HG02623 (cell line): ENCODE measurements at regions not wholly inside any gene's neighbourhood (a gene's known extent, or its start where the extent isn't known, plus 50 kb on each side); places are given as distances from the start of the nearest gene placed in this dataset.

Experiments
- ATAC-seq: cut with Tn5 transposase; IDR thresholded peaks from one replicate; pipeline ENCODE4 v1.9.1; 2021; ENCODE audit warnings: moderate library complexity; ENCODE audit not compliant: unreplicated experiment

GRCh38 chr9:116058421-116058820 lies 95.2 kb upstream of the PAPPA start:
- no peak for ATAC-seq

- no peak for ATAC-seq
Observed at GRCh38 chr9:116059466-116059865, 94.1 kb upstream of the PAPPA start.

GRCh38 chr9:116060631-116061030 lies 93.0 kb upstream of the PAPPA start:
- no peak for ATAC-seq

GRCh38 chr9:116061546-116062205 lies 91.9 kb upstream of the PAPPA start:
- no peak for ATAC-seq

- no peak for ATAC-seq
Observed at GRCh38 chr9:116062206-116062550, 91.4 kb upstream of the PAPPA start.

GRCh38 chr9:116064970-116065369 lies 88.6 kb upstream of the PAPPA start:
- no peak for ATAC-seq

- no peak for ATAC-seq
Observed at GRCh38 chr9:116066221-116066620, 87.4 kb upstream of the PAPPA start.

- ATAC-seq = no peak
Observed at GRCh38 chr9:116067566-116067965, 86.0 kb upstream of the PAPPA start.

- no peak for ATAC-seq
Observed at GRCh38 chr9:116070256-116070914, 83.2 kb upstream of the PAPPA start.

GRCh38 chr9:116072046-116072445 lies 81.5 kb upstream of the PAPPA start:
- ATAC-seq = no peak

- ATAC-seq = no peak
Observed at GRCh38 chr9:116073826-116074225, 79.8 kb upstream of the PAPPA start.

- ATAC-seq = no peak
Observed at GRCh38 chr9:116074658-116075057, 78.9 kb upstream of the PAPPA start.

- no peak for ATAC-seq
Observed at GRCh38 chr9:116075191-116075590, 78.4 kb upstream of the PAPPA start.

- ATAC-seq = no peak
Observed at GRCh38 chr9:116078640-116079039, 75.0 kb upstream of the PAPPA start.

GRCh38 chr9:116080561-116080960 lies 73.0 kb upstream of the PAPPA start:
- ATAC-seq = no peak

- no peak for ATAC-seq
Observed at GRCh38 chr9:116081435-116082115, 72.0 kb upstream of the PAPPA start.

GRCh38 chr9:116083837-116084236 lies 69.8 kb upstream of the PAPPA start:
- ATAC-seq = no peak

- no peak for ATAC-seq
Observed at GRCh38 chr9:116084497-116084896, 69.1 kb upstream of the PAPPA start.

GRCh38 chr9:116087246-116087645 lies 66.3 kb upstream of the PAPPA start:
- ATAC-seq = no peak

GRCh38 chr9:116087751-116088194 lies 65.8 kb upstream of the PAPPA start:
- ATAC-seq = no peak

- ATAC-seq = no peak
Observed at GRCh38 chr9:116088396-116088795, 65.2 kb upstream of the PAPPA start.

GRCh38 chr9:116090030-116090770 lies 63.4 kb upstream of the PAPPA start:
- ATAC-seq = no peak
